ENCODE measurements at regions not wholly inside any gene's neighbourhood (a gene's known extent, or its start where the extent isn't known, plus 50 kb on each side); places are given as distances from the start of the nearest gene placed in this dataset.

DNA sequence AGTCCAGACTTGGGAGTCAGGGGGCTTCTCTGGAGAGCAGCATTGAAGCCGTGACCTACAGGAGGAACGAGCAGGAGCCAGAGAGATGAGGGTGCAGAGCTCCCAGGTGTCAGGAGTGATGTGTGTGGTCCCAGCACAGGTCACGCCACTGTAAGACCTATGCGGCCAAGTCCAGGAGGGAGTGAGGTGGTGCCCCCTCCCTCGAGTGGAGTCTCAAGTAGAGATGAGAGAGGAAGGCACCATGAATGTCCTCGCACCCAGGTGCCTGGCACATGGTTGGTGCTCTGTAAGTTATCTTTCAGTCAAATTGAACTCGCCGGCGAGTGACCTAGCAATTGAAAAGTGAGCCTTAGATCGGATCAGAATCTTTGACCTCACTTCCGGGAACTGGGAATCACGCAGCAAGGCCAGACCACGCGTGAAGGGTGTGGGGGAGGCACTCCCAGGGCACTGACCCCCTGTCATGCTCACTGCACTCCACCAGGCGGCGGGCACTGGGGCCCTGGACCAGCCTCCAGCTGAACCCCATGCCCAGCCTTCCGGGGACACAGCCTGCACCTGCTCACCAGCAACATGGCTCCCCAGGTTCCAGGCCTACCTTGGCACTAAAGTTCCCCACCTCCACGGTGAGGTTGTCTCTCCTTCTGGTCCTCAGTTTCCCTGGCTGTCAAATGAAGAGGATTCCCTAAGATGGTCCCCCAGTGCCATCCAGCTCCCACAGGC is 127.4 kb downstream of the HMX1 start:
- TF ChIP-seq FOXK2 (IDR thresholded peaks at IDR 0.05) (no peak), BHLHE40 (IDR thresholded peaks at IDR 0.05; ENCODE audit: borderline replicate concordance) (no peak), SP1 (IDR thresholded peaks at IDR 0.05) (no peak), FOXA1 (IDR thresholded peaks at IDR 0.05) (no peak), TARDBP (IDR thresholded peaks at IDR 0.05) (no peak), FOXM1 (IDR thresholded peaks at IDR 0.05; ENCODE audit: borderline replicate concordance) (no peak), NFRKB (IDR thresholded peaks at IDR 0.05) (no peak), SUZ12 (IDR thresholded peaks at IDR 0.05) (no peak), CTBP1 (IDR thresholded peaks at IDR 0.05; ENCODE audit: borderline replicate concordance) (no peak), ELF4 (IDR thresholded peaks at IDR 0.05) (no peak)
- TF ChIP-seq, protein P1, sequence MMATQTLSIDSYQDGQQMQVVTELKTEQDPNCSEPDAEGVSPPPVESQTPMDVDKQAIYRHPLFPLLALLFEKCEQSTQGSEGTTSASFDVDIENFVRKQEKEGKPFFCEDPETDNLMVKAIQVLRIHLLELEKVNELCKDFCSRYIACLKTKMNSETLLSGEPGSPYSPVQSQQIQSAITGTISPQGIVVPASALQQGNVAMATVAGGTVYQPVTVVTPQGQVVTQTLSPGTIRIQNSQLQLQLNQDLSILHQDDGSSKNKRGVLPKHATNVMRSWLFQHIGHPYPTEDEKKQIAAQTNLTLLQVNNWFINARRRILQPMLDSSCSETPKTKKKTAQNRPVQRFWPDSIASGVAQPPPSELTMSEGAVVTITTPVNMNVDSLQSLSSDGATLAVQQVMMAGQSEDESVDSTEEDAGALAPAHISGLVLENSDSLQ (IDR thresholded peaks at IDR 0.05), result no peak
